ENCODE measurements at regions not wholly inside any gene's neighbourhood (a gene's known extent, or its start where the extent isn't known, plus 50 kb on each side); places are given as distances from the start of the nearest gene placed in this dataset.

DNA sequence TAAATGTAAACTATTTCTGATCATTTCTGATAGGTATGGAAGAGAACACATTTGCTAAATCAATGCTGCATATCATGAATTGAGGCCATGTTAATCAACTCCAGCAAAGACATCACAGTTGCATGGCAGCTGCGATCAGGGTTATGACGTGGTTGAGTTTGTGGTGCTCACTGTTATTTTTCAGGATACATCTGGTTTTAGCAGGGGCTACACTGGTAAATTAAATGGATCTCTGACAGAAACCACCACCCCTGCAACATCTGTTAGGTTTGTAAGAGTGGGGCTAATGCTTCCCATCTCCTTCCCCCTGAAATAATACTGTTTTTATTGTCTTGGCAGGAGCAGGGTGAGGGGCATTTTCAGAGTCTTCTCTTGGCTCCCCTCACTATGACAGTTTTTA is 444.4 kb upstream of the ZNF507 start:
- Mint-ChIP-seq H3K27ac (ENCODE audit: unreplicated experiment) (no peak overlapping the region), H3K27me3 (ENCODE audit: low read depth) (no peaks in the 10 kb centered on the region), H3K4me3 (ENCODE audit: unreplicated experiment) (no peak overlapping the region), H3K4me1 (ENCODE audit: low read depth) (no peaks in the 10 kb centered on the region), H3K36me3 (ENCODE audit: low read depth) (peaks cover 1% of the 10 kb centered on the region), H3K9me3 (ENCODE audit: low read depth) (peaks cover 14% of the 10 kb centered on the region)
- no peak for DNase-seq (ENCODE audit: low spot score)
- TF ChIP-seq, protein P1, sequence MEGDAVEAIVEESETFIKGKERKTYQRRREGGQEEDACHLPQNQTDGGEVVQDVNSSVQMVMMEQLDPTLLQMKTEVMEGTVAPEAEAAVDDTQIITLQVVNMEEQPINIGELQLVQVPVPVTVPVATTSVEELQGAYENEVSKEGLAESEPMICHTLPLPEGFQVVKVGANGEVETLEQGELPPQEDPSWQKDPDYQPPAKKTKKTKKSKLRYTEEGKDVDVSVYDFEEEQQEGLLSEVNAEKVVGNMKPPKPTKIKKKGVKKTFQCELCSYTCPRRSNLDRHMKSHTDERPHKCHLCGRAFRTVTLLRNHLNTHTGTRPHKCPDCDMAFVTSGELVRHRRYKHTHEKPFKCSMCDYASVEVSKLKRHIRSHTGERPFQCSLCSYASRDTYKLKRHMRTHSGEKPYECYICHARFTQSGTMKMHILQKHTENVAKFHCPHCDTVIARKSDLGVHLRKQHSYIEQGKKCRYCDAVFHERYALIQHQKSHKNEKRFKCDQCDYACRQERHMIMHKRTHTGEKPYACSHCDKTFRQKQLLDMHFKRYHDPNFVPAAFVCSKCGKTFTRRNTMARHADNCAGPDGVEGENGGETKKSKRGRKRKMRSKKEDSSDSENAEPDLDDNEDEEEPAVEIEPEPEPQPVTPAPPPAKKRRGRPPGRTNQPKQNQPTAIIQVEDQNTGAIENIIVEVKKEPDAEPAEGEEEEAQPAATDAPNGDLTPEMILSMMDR (IDR thresholded peaks at IDR 0.05) = no peak

DNA sequence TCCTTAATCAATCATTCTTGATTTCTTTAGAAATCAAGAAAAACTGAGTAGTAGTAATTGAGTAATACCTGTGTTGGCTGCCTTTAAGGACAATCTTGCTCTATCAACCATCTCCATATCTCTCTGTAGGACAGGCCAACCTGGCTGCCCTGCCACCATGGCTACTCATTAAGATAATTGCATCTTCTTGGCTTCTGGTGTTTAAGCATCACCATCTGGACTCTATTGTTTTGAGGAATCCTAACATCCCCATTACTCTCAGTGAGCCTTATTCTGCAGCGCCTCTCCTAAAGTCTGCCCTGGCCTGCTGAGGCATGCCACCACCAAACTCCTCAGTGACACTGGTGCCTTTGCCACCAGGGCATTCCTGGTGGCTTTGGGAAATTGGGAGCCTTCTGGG is 442.6 kb upstream of the ZNF507 start:
- Mint-ChIP-seq H3K27ac (ENCODE audit: unreplicated experiment) (no peak overlapping the region), H3K36me3 (ENCODE audit: low read depth) (no peaks in the 10 kb centered on the region), H3K9me3 (ENCODE audit: low read depth) (peaks cover 13% of the 10 kb centered on the region), H3K27me3 (ENCODE audit: low read depth) (no peaks in the 10 kb centered on the region), H3K4me3 (ENCODE audit: unreplicated experiment) (no peak overlapping the region), H3K4me1 (ENCODE audit: low read depth) (no peaks in the 10 kb centered on the region)
- DNase-seq (ENCODE audit: low spot score) = no peak
- TF ChIP-seq, protein P1 (IDR thresholded peaks at IDR 0.05) = no peak

DNA sequence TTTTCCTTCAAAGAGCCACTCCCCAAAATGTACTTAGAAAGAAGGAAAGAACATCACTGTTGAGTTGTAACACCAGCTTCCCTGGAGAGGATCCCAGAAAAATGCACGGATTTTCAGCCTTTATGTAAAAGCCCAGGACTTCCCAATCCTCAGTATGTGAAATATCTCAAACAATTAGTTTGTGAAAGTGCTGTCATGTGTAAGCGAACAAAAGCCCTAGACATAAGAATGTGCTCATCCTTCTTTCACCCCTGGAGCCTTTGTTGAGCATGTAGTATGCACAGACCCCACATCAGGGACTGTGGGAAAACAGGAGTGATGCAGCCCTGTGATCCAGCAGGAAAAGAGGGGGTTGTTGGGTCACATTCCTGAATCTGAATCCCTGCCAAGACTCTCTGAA is 441.4 kb upstream of the ZNF507 start:
- no peaks in the 10 kb centered on the region for H3K4me1 Mint-ChIP-seq (ENCODE audit: low read depth)
- no peak for DNase-seq (ENCODE audit: low spot score)
- no peak overlapping the region for H3K27ac Mint-ChIP-seq (ENCODE audit: unreplicated experiment)
- H3K36me3 Mint-ChIP-seq (ENCODE audit: low read depth) = no peaks in the 10 kb centered on the region
- TF ChIP-seq, protein P1 (IDR thresholded peaks at IDR 0.05) = no peak
- H3K9me3 Mint-ChIP-seq (ENCODE audit: low read depth) = peaks cover 13% of the 10 kb centered on the region
- no peak overlapping the region for H3K4me3 Mint-ChIP-seq (ENCODE audit: unreplicated experiment)
- no peaks in the 10 kb centered on the region for H3K27me3 Mint-ChIP-seq (ENCODE audit: low read depth)

DNA sequence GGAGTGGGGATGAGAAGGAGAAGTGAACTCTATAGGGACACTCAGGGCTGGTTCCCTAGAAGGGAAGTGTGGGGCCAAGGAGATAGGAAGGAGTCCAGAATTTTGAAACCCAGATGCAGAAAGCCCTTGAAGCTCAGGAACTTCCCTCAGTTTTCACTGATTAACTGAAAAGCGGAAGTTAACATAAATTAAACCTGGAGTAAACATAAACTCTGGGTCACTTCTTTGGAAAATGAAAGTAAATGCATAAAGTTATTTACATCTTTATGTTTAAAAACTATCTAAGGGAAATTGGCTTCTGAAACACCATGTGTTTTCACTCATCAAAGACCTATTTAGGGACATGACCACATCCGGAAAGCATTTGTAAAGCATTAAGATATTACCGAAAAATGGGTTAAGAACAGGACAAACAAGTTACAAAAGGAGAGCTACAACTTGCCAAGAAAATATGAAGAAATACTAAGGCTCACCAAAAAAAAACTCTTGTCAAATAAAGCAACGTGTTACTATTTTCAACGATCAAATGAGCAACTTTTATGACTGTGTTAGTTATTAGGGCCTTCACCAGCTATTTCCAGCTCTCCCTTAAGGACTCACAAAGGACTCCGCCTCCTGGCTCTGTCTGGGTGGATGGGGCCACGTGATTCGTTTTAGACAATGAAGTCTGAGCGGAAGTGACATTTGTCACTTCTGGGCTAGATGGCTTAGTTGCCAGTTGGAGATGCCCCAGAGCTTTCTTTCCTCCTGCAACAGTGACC is 439.1 kb upstream of the ZNF507 start:
- Mint-ChIP-seq H3K4me3 (ENCODE audit: unreplicated experiment) (no peak overlapping the region), H3K27ac (ENCODE audit: unreplicated experiment) (no peak overlapping the region), H3K27me3 (ENCODE audit: low read depth) (no peaks in the 10 kb centered on the region), H3K9me3 (ENCODE audit: low read depth) (peaks cover 14% of the 10 kb centered on the region), H3K4me1 (ENCODE audit: low read depth) (no peaks in the 10 kb centered on the region), H3K36me3 (ENCODE audit: low read depth) (no peaks in the 10 kb centered on the region)
- TF ChIP-seq, protein P1 (IDR thresholded peaks at IDR 0.05) = no peak
- DNase-seq (ENCODE audit: low spot score) = no peak

GRCh38 chr19:31907661-31908060 is 437.7 kb upstream of the ZNF507 start:
- Mint-ChIP-seq H3K9me3 (ENCODE audit: low read depth) (peaks cover 11% of the 10 kb centered on the region), H3K27me3 (ENCODE audit: low read depth) (no peaks in the 10 kb centered on the region), H3K4me1 (ENCODE audit: low read depth) (no peaks in the 10 kb centered on the region), H3K27ac (ENCODE audit: unreplicated experiment) (no peak overlapping the region), H3K36me3 (ENCODE audit: low read depth) (no peaks in the 10 kb centered on the region), H3K4me3 (ENCODE audit: unreplicated experiment) (no peak overlapping the region)
- TF ChIP-seq, protein P1 (IDR thresholded peaks at IDR 0.05) = no peak
- no peak for DNase-seq (ENCODE audit: low spot score)

All from chondrocyte (in vitro differentiated cells).